ENCODE measurements at regions not wholly inside any gene's neighbourhood (a gene's known extent, or its start where the extent isn't known, plus 50 kb on each side); places are given as distances from the start of the nearest gene placed in this dataset.

DNA sequence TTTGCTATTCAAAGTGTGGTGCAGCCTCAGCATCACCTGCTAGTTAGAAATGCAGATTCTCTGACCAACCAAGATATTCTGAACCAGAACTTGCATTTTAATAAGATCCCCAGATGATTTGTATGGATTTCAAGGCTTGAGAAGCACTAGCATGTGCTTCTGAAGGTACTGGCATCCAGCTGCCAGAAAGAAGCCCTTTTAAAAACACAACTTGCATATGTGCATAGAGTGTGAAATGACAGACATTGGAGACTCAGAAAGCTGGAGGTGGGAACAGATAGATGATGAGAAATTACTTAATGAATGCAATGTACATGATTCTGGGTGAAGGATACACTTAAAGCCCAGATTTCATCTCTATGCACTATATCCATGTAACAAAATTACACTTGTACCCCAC is 409.3 kb upstream of the SPTLC3 start:
- ATAC-seq: no peak
- no peaks in the 10 kb centered on the region for H3K27me3 ChIP-seq (ENCODE audit: insufficient read depth in 3 of 3, low read length in 2 of 3)
- no peak for DNase-seq
- H3K4me1 ChIP-seq: no peaks in the 10 kb centered on the region
- H3K4me3 ChIP-seq: no peak overlapping the region
- H3K36me3 ChIP-seq (ENCODE audit: insufficient read depth in 1 of 2, low read depth in 1 of 2): no peaks in the 10 kb centered on the region
- TF ChIP-seq, protein P1, sequence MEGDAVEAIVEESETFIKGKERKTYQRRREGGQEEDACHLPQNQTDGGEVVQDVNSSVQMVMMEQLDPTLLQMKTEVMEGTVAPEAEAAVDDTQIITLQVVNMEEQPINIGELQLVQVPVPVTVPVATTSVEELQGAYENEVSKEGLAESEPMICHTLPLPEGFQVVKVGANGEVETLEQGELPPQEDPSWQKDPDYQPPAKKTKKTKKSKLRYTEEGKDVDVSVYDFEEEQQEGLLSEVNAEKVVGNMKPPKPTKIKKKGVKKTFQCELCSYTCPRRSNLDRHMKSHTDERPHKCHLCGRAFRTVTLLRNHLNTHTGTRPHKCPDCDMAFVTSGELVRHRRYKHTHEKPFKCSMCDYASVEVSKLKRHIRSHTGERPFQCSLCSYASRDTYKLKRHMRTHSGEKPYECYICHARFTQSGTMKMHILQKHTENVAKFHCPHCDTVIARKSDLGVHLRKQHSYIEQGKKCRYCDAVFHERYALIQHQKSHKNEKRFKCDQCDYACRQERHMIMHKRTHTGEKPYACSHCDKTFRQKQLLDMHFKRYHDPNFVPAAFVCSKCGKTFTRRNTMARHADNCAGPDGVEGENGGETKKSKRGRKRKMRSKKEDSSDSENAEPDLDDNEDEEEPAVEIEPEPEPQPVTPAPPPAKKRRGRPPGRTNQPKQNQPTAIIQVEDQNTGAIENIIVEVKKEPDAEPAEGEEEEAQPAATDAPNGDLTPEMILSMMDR (IDR thresholded peaks at IDR 0.05): no peak
- H3K9me3 ChIP-seq: no peaks in the 10 kb centered on the region
- intact Hi-C loops (cut with DNase I): no loop called here
- no peak overlapping the region for H3K27ac ChIP-seq

DNA sequence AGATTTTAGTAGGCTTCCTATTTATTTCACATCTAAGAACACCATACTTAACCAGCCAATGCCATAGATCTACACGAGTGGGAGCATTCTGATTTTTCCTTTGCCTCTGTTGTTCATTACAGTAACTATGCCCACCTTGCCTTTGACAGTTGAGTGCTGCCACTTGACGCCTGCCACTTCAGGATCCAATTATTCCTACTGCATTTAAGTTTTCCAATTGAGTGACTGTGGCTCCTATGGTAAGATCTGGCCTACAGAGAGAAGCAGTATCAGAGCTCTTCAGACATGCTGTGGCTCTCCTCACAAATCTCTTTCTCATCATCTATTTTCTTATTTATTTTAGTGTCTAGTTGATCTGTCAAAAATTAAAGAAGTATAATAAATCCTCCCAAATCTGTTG is 403.0 kb upstream of the SPTLC3 start:
- DNase-seq (no peak), ATAC-seq (no peak)
- Histone ChIP-seq H3K27me3 (ENCODE audit: insufficient read depth in 3 of 3, low read length in 2 of 3) (no peaks in the 10 kb centered on the region), H3K4me3 (no peak overlapping the region), H3K36me3 (ENCODE audit: insufficient read depth in 1 of 2, low read depth in 1 of 2) (no peaks in the 10 kb centered on the region), H3K4me1 (no peaks in the 10 kb centered on the region), H3K9me3 (no peaks in the 10 kb centered on the region), H3K27ac (no peak overlapping the region)
- TF ChIP-seq, protein P1 (IDR thresholded peaks at IDR 0.05): no peak
- intact Hi-C loops (cut with DNase I): no loop called here
- 79 to 83% (median 82%) methylated on average over 2 of the region's 2 CpGs for WGBS, 3 donors

DNA sequence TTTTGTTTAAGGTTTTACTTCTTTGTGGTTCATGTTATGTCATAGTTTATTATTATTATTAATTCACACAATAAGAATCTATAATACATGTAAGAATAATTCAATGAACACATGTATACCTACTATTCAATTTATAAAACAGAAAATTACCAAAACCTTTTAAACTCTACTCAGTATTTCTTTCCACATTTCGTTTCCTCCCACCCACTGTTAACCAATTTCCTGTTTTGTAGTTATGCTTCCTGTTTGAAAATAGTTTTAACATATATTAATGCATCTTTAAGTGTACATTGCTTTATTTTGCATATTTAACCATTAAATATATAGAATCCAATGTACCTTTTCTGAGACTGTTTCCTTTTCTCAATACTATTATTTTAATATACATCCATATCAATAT is 397.9 kb upstream of the SPTLC3 start:
- Histone ChIP-seq H3K9me3 (no peaks in the 10 kb centered on the region), H3K27ac (no peak overlapping the region), H3K27me3 (ENCODE audit: insufficient read depth in 3 of 3, low read length in 2 of 3) (no peaks in the 10 kb centered on the region), H3K4me3 (no peak overlapping the region), H3K36me3 (ENCODE audit: insufficient read depth in 1 of 2, low read depth in 1 of 2) (no peaks in the 10 kb centered on the region), H3K4me1 (no peaks in the 10 kb centered on the region)
- no peak for ATAC-seq
- DNase-seq: no peak
- WGBS, 3 donors: 68 to 84% (median 71%) methylated on average over 1 of the region's 1 CpG
- intact Hi-C loops (cut with DNase I): no loop called here
- TF ChIP-seq, protein P1 (IDR thresholded peaks at IDR 0.05): no peak

DNA sequence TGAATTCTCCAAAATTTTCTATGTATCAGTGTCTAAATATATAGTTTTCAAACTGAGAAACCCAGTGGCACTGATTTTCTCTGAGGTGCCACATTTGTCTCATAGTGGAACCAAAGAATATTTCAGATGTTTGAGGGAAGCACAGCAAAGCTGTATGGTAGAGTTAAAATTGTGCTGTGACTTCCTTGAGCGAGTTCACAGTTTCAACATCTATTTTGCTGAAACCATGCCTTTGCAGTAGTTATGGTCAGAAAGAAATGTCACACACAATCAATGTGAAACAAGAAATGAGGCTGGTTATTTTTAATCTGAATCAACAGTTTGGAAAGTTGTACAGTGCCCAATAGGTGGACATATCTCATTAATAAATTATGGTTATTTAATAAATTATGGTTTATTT is 394.0 kb upstream of the SPTLC3 start:
- Histone ChIP-seq H3K4me1 (no peaks in the 10 kb centered on the region), H3K9me3 (no peaks in the 10 kb centered on the region), H3K27me3 (ENCODE audit: insufficient read depth in 3 of 3, low read length in 2 of 3) (no peaks in the 10 kb centered on the region), H3K27ac (no peak overlapping the region), H3K36me3 (ENCODE audit: insufficient read depth in 1 of 2, low read depth in 1 of 2) (no peaks in the 10 kb centered on the region), H3K4me3 (no peak overlapping the region)
- ATAC-seq (no peak), DNase-seq (no peak)
- intact Hi-C loops (cut with DNase I): no loop called here
- 74 to 86% (median 78%) methylated on average over 1 of the region's 1 CpG for WGBS, 3 donors
- TF ChIP-seq, protein P1 (IDR thresholded peaks at IDR 0.05): no peak

GRCh38 chr20:12617076-12617475 is 391.7 kb upstream of the SPTLC3 start:
- Histone ChIP-seq H3K27me3 (ENCODE audit: insufficient read depth in 3 of 3, low read length in 2 of 3) (no peaks in the 10 kb centered on the region), H3K27ac (no peak overlapping the region), H3K36me3 (ENCODE audit: insufficient read depth in 1 of 2, low read depth in 1 of 2) (no peaks in the 10 kb centered on the region), H3K4me1 (no peaks in the 10 kb centered on the region), H3K4me3 (no peak overlapping the region), H3K9me3 (no peaks in the 10 kb centered on the region)
- 64 to 83% (median 75%) methylated on average over 5 of the region's 5 CpGs for WGBS, 3 donors
- DNase-seq (no peak), ATAC-seq (no peak)
- TF ChIP-seq, protein P1 (IDR thresholded peaks at IDR 0.05): no peak
- intact Hi-C loops (cut with DNase I): no loop called here
